K562 (cell line): ENCODE measurements at regions not wholly inside any gene's neighbourhood (a gene's known extent, or its start where the extent isn't known, plus 50 kb on each side); places are given as distances from the start of the nearest gene placed in this dataset.

Experiments used
- ATAC-seq: fragments of 200-7000 bp; cut with Tn5 transposase; 3 replicates; pipeline ENCODE4 v1.9.1; 2020; ENCODE audit warnings: moderate library complexity
- BruUV-seq: library from RNA; stranded (reverse); fragments of 400-500 nt; replicated peaks from 2 replicates; lab custom pipeline; 2021; lab: Mats Ljungman, UMichigan
- CTCF ChIA-PET: fragments of 300-600 bp; formaldehyde crosslinking; extraction: SDS; loops from one replicate; lab custom pipeline; 2021; ENCODE audit warnings: low intra/inter-chr PET ratio; lab: Yijun Ruan, JAX
- POLR2A ChIA-PET: fragments of 300-600, 350-650 bp; sonication (Branson Sonifier 250); formaldehyde crosslinking; extraction: SDS; loops from one replicate; lab custom pipeline; 2021; ENCODE audit warnings: antibody characterized with exemption, inconsistent platforms; lab: Yijun Ruan, JAX
- DNase-seq, 4 experiments: peaks; one replicate each; pipeline versions ENCODE4 v3.0.0 to v3.0.0-alpha.2; 2011 to 2018; ENCODE audit warnings: low spot score in 3 of 4, mixed read lengths in 3 of 4; ENCODE audit errors: extremely low read depth in 1 of 4
- FAIRE-seq: peaks from 2 replicates; lab custom pipeline; 2011; peaks lifted over from hg19 to GRCh38; lab: Jason Lieb, UNC
- H2AFZ ChIP-seq: 2 replicates; pipeline ENCODE4 v1.6.0; 2011; ENCODE audit warnings: low read depth, low read length, control low read depth, inconsistent platforms
- H3K27ac ChIP-seq: fragments of 200-600 bp; 3 replicates; pipeline ENCODE4 v1.8.0; 2011; ENCODE audit warnings: low read depth, mild to moderate bottlenecking, control low read depth, inconsistent platforms, low read length, moderate library complexity, mixed read lengths; ENCODE audit errors: extremely low read depth
- H3K27me3 ChIP-seq, 2 experiments: fragments of 300-600 bp in 1 of 2; 2 replicates in 1 of 2; 3 replicates in 1 of 2; pipeline versions ENCODE4 v1.6.0 to v1.8.0; 2011; ENCODE audit warnings: inconsistent platforms in 2 of 2, low read length in 2 of 2, mild to moderate bottlenecking in 1 of 2, mixed read lengths in 1 of 2, moderate library complexity in 1 of 2; ENCODE audit not compliant: control insufficient read depth in 2 of 2, insufficient read depth in 2 of 2
- H3K36me3 ChIP-seq: fragments of 300-600 bp; 3 replicates; pipeline ENCODE4 v1.8.0; 2011; ENCODE audit warnings: mild to moderate bottlenecking, low read length, inconsistent platforms; ENCODE audit not compliant: control insufficient read depth, insufficient read depth
- H3K4me1 ChIP-seq, 2 experiments: fragments of 200-600 bp in 1 of 2; replicated peaks in 1 of 2; 2 replicates in 1 of 2; 3 replicates in 1 of 2; pipeline versions ENCODE4 v1.5.1 to v1.8.0; 2011; ENCODE audit warnings: inconsistent platforms in 2 of 2, low read length in 2 of 2, mild to moderate bottlenecking in 1 of 2, mixed read lengths in 1 of 2, moderate library complexity in 1 of 2; ENCODE audit not compliant: control insufficient read depth in 2 of 2, insufficient read depth in 2 of 2
- H3K4me2 ChIP-seq: 2 replicates; pipeline ENCODE4 v1.6.1; 2011; ENCODE audit warnings: low read length, control low read depth, inconsistent platforms, mixed read lengths; ENCODE audit not compliant: insufficient read depth
- H3K4me3 ChIP-seq: fragments of 200-600 bp; sonication (generic), shearing (Covaris generic); 2 replicates; pipeline ENCODE4 v1.5.1; 2016; ENCODE audit warnings: control low read depth, inconsistent platforms
- H3K79me2 ChIP-seq: fragments of 200-600 bp; 3 replicates; pipeline ENCODE4 v1.8.0; 2011; ENCODE audit warnings: low read length, inconsistent platforms; ENCODE audit not compliant: control insufficient read depth, insufficient read depth
- H3K9ac ChIP-seq, 2 experiments: 2 replicates each; pipeline versions ENCODE4 v1.6.0 to v1.6.1; 2011; ENCODE audit warnings: low read depth in 2 of 2, low read length in 2 of 2, control low read depth in 1 of 2, inconsistent platforms in 1 of 2, mild to moderate bottlenecking in 1 of 2, mixed read lengths in 1 of 2; ENCODE audit not compliant: insufficient read depth in 1 of 2
- H3K9me1 ChIP-seq: one replicate; pipeline ENCODE4 v1.6.0; 2011; ENCODE audit warnings: inconsistent platforms, mild to moderate bottlenecking, low read length, moderate library complexity; ENCODE audit not compliant: control insufficient read depth, insufficient read depth
- H3K9me3 ChIP-seq: replicated peaks from 2 replicates; pipeline ENCODE4 v1.5.1; 2011; ENCODE audit warnings: low read depth, low read length, inconsistent platforms; ENCODE audit not compliant: control insufficient read depth, insufficient read depth
- H4K20me1 ChIP-seq: replicated peaks from 2 replicates; pipeline ENCODE4 v1.6.1; 2011; ENCODE audit warnings: low read length, inconsistent platforms, mixed read lengths; ENCODE audit not compliant: control insufficient read depth, insufficient read depth
- ETV6 ChIP-seq, 3 experiments: fragments of 150-350 bp in 1 of 3; sonication (generic) in 1 of 3; formaldehyde crosslinking in 1 of 3; IDR thresholded peaks; 2 replicates each; pipeline versions ENCODE4 v1.6.1 to v1.8.0; 2014 to 2022; ENCODE audit warnings: borderline replicate concordance in 2 of 3, low read depth in 2 of 3, antibody characterized with exemption in 1 of 3, low read length in 1 of 3, mild to moderate bottlenecking in 1 of 3, missing genetic modification reagents in 1 of 3
- ZNF347 ChIP-seq: fragments of 450-650 bp; formaldehyde crosslinking; IDR thresholded peaks from 2 replicates; pipeline ENCODE4 v1.4.0; 2020; ENCODE audit warnings: low read depth, mild to moderate bottlenecking, moderate library complexity
- ZNF707 ChIP-seq: fragments of 250-450 bp; sonication (Bioruptor Pico); conservative IDR thresholded peaks from 2 replicates; pipeline ENCODE4 v1.8.0; 2022; ENCODE audit warnings: inconsistent platforms, mild to moderate bottlenecking, moderate library complexity
- WGBS: fragments of 100-300 bp; shearing (Covaris generic); methylation state at CpG from one replicate; pipeline ENCODE4 v1.1.6; 2016; ENCODE audit warnings: low coverage, mixed read lengths; ENCODE audit not compliant: insufficient coverage; ENCODE audit errors: missing lambda C conversion rate; 5-methylcytosine and 5-hydroxymethylcytosine counted together
- in situ Hi-C: fragments of 300-500 bp; cut with MboI; formaldehyde crosslinking; loops from 4 replicates; pipeline ENCODE4 v1.15.0; 2018; ENCODE audit warnings: inconsistent platforms, mixed read lengths
- intact Hi-C: fragments of 100-400 bp; cut with micrococcal nuclease; formaldehyde crosslinking; loops from 2 replicates; pipeline ENCODE4 v1.14.2; 2022
- TF ChIP-seq, protein P1 (sequence below): sonication (generic); formaldehyde crosslinking; IDR thresholded peaks from 2 replicates; pipeline ENCODE4 v1.8.0; 2022; ENCODE audit warnings: mild to moderate bottlenecking, missing genetic modification reagents
- TF ChIP-seq, protein P2 (sequence below): fragments of 450-650 bp; formaldehyde crosslinking; IDR thresholded peaks from 2 replicates; pipeline ENCODE4 v1.4.0; 2022; ENCODE audit warnings: mild to moderate bottlenecking, moderate library complexity
- TF ChIP-seq, protein P3 (sequence below): fragments of 250-450 bp; sonication (Bioruptor Pico); IDR thresholded peaks from 2 replicates; pipeline ENCODE4 v1.8.0; 2021; ENCODE audit warnings: mild to moderate bottlenecking, moderate library complexity
- TF ChIP-seq, protein P4 (sequence below), 2 experiments: IDR thresholded peaks; 2 replicates each; pipeline ENCODE4 v1.6.1; 2012; ENCODE audit warnings: improper control_type of control experiment in 2 of 2, low read depth in 2 of 2, low read length in 2 of 2, borderline replicate concordance in 1 of 2

DNA sequence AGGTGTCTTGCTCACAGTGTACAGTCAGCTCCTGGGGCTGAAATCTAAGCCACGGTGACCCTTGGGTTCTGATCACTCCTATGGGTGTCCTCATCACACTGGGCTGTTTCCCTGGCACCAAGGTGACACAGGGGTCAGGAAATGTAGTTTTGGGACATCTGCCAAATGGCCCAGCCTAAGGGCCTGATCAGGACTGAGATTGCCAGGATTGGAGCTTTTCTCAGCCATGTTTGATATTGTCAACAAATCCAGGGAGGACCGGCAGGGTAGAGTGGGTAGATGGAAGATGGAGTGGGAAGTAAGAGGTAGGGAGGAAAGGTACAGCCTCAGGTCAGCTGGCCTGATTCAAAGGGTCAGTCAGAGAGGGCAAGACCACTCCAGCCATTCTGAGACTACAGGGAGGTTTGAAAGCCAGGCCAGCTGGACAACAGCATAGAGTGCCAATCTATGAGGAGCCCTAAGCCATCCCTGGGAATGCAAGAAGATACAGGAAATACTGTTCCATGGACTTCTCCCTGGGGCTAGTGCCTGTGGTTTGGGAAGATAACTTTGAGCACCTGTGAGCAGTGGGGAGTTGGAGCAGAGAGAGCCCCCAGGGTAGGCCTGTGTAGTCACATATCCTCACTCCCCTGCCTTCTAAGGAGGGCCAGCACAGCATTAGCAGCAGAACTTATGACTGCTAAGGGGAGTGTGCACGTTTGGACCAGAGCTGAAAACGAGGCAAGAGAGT, 377.3 kb upstream of the ZMIZ1 start:
- DNase-seq = no peak

DNA sequence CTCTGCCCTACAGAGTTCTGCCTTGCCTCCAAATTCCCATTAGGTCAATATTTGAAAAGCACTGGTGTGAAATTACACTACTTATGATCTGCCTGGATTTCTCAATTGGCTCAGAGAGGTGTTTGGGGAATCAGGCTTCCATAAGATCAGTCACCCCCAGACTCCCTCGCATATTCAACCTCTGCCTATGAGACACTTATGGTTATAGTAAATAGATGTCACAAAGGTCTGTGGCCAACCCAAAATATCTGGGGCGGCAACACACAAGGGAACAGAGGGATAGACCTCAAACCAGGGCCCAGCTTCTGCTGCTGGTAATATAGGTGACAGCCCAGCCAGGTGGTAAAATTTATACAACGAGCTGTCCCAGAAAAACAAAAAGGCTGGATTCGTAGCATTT, 376.7 kb upstream of the ZMIZ1 start:
- ChIA-PET CTCF (no interaction called here), POLR2A (no interaction called here)
- DNase-seq = no peak
- Histone ChIP-seq H3K9me1 (no peaks in the 10 kb centered on the region), H3K79me2 (no peaks in the 10 kb centered on the region), H2AFZ (no peak overlapping the region), H3K27me3 (peaks cover 0 to 2% of the 10 kb centered on the region in 2 experiments; a peak in 2 of 5 replicates), H3K4me1 (no peaks in the 10 kb centered on the region), H3K9ac (no peak overlapping the region), H4K20me1 (peaks cover 4% of the 10 kb centered on the region; the same call in 1 of the 2 replicates), H3K9me3 (no peaks in the 10 kb centered on the region), H3K4me2 (no peak overlapping the region), H3K27ac (no peak overlapping the region), H3K4me3 (no peak overlapping the region), H3K36me3 (no peaks in the 10 kb centered on the region)
- in situ Hi-C loops = no loop called here
- no peak for FAIRE-seq
- ATAC-seq = no peak
- no TSS peak for BruUV-seq
- intact Hi-C loops = no loop called here
- WGBS = 1% methylated on average over 4 of the region's 4 CpGs
- TF ChIP-seq, protein P1, sequence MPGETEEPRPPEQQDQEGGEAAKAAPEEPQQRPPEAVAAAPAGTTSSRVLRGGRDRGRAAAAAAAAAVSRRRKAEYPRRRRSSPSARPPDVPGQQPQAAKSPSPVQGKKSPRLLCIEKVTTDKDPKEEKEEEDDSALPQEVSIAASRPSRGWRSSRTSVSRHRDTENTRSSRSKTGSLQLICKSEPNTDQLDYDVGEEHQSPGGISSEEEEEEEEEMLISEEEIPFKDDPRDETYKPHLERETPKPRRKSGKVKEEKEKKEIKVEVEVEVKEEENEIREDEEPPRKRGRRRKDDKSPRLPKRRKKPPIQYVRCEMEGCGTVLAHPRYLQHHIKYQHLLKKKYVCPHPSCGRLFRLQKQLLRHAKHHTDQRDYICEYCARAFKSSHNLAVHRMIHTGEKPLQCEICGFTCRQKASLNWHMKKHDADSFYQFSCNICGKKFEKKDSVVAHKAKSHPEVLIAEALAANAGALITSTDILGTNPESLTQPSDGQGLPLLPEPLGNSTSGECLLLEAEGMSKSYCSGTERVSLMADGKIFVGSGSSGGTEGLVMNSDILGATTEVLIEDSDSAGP (CRISPR knock-in tag) = no peak
- TF ChIP-seq ZNF347 (CRISPR knock-in tag) = no peak
- TF ChIP-seq, protein P2, sequence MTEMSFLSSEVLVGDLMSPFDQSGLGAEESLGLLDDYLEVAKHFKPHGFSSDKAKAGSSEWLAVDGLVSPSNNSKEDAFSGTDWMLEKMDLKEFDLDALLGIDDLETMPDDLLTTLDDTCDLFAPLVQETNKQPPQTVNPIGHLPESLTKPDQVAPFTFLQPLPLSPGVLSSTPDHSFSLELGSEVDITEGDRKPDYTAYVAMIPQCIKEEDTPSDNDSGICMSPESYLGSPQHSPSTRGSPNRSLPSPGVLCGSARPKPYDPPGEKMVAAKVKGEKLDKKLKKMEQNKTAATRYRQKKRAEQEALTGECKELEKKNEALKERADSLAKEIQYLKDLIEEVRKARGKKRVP = no peak
- TF ChIP-seq, protein P3, sequence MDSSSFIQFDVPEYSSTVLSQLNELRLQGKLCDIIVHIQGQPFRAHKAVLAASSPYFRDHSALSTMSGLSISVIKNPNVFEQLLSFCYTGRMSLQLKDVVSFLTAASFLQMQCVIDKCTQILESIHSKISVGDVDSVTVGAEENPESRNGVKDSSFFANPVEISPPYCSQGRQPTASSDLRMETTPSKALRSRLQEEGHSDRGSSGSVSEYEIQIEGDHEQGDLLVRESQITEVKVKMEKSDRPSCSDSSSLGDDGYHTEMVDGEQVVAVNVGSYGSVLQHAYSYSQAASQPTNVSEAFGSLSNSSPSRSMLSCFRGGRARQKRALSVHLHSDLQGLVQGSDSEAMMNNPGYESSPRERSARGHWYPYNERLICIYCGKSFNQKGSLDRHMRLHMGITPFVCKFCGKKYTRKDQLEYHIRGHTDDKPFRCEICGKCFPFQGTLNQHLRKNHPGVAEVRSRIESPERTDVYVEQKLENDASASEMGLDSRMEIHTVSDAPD (CRISPR knock-in tag) = no peak
- TF ChIP-seq, protein P4, sequence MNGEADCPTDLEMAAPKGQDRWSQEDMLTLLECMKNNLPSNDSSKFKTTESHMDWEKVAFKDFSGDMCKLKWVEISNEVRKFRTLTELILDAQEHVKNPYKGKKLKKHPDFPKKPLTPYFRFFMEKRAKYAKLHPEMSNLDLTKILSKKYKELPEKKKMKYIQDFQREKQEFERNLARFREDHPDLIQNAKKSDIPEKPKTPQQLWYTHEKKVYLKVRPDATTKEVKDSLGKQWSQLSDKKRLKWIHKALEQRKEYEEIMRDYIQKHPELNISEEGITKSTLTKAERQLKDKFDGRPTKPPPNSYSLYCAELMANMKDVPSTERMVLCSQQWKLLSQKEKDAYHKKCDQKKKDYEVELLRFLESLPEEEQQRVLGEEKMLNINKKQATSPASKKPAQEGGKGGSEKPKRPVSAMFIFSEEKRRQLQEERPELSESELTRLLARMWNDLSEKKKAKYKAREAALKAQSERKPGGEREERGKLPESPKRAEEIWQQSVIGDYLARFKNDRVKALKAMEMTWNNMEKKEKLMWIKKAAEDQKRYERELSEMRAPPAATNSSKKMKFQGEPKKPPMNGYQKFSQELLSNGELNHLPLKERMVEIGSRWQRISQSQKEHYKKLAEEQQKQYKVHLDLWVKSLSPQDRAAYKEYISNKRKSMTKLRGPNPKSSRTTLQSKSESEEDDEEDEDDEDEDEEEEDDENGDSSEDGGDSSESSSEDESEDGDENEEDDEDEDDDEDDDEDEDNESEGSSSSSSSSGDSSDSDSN (IDR thresholded peaks at IDR 0.05; ENCODE audit: borderline replicate concordance in 1 of 2, low read depth in 2 of 2, low read length in 2 of 2) = no peak

More for the DNA sequence above, 377.3 kb upstream of the ZMIZ1 start:
- intact Hi-C loops (no loop called here), in situ Hi-C loops (no loop called here)
- Histone ChIP-seq H3K9me1 (no peaks in the 10 kb centered on the region), H2AFZ (no peak overlapping the region), H3K4me1 (no peaks in the 10 kb centered on the region), H3K27ac (no peak overlapping the region), H3K36me3 (no peaks in the 10 kb centered on the region), H3K9ac (no peak overlapping the region), H3K9me3 (no peaks in the 10 kb centered on the region), H3K4me3 (no peak overlapping the region), H3K79me2 (no peaks in the 10 kb centered on the region), H4K20me1 (peaks cover 4% of the 10 kb centered on the region; the same call in 1 of the 2 replicates), H3K27me3 (peaks cover 0 to 8% of the 10 kb centered on the region in 2 experiments; a peak in 3 of 5 replicates), H3K4me2 (no peak overlapping the region)
- no peak for ATAC-seq
- FAIRE-seq = no peak
- POLR2A ChIA-PET = interaction anchor here (1.4 kb wide), 1 partner anchor 13 kb away, joined by 3 read pairs; no protein-coding TSS in a partner anchor
- WGBS = 0% methylated on average over 4 of the region's 4 CpGs
- no TSS peak for BruUV-seq
- CTCF ChIA-PET = no interaction called here
- no peak for TF ChIP-seq ETV6 (IDR thresholded peaks at IDR 0.05; ENCODE audit: borderline replicate concordance in 1 of 2, low read depth in 2 of 2, low read length in 1 of 2)
- TF ChIP-seq ETV6 (CRISPR knock-in tag; IDR thresholded peaks at IDR 0.05; ENCODE audit: borderline replicate concordance) = no peak
- TF ChIP-seq ZNF707 (CRISPR knock-in tag) = no peak
